NOMO-1 treated with dmso at 0.1 percent for 144 hours (cell line): ENCODE measurements at regions not wholly inside any gene's neighbourhood (a gene's known extent, or its start where the extent isn't known, plus 50 kb on each side); places are given as distances from the start of the nearest gene placed in this dataset.
"Not testable (repeated sequence)": the region's sequence is repeated elsewhere in the genome, so short reads cannot be mapped to it uniquely, and the experiment has no call there.

ENCODE experiments used
- DNase-seq: peaks from one replicate; lab custom pipeline; 2025; ENCODE audit not compliant: unreplicated experiment; lab: John Stamatoyannopoulos, UW

DNA sequence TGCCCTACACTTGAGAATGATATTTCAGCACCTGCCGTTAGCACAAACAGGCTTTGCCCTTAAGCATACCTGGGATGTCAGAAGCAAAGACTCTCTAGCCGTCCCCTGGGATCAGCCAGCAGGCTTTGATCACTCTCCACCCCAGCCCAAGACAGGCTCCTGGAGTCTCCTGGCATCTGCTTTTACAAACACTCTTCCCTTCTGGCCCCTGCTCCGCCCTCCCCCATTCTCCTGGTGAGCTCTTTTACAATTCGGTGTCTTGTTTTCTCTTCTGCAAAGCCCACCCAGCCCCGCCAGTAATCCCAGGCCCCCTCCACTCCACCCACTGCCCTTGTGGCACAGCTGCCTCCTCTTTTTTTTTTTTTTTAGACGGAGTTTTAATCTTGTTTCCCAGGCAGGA, 50.4 kb downstream of the KATNIP start:
- DNase-seq = no peak

DNA sequence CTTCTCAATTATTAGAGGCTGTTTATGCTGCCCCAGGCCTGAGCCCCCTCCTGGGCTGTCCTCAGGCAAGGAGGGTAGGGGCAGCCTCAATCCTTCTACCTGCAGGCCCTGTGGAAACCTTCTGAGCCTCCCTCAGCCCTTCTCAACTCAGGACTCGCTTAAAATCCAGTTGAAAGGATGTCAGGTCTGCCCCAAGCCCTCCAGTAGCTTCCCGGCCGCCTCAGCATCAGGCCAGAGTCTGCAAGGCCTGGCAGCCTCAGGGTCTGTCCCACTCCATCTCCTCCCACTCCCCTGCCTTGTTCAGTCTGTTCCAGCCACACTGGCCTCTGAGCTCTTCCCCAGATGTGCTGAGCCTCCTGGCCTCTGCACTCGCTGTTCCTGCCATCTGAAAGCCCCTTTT, 52.2 kb downstream of the KATNIP start:
- DNase-seq = no peak

- DNase-seq = not testable (repeated sequence)
These were observed 55.7 kb downstream of the KATNIP start for GRCh38 chr16:27605500-27606106.

GRCh38 chr16:27611340-27611739, 61.4 kb downstream of the KATNIP start:
- no peak for DNase-seq

DNA sequence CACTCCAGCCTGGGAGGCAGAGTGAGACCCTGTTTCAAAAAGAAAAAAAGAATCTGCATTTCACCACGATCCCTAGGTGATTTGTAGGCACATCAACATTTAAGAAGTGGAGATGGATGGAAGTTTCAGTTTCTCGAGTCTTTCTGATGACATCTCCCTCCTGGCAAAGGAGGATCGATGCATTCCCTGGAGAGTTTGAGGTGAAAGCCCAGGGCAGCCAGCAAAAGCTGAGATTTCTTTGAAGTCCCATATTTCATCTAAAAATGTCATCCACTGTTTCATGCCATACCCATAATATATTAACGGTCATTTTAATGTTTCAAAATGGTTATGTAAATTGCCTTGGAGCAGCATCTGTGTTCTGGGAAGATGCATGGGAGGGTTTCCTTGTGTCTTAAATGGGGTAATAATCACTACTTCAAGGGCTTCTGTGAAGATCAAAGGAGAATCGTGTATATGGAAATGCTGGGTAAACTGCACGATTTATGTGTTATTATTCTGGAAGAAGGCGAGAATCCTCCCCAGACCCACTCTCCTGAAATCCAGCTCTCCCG, 63.4 kb downstream of the KATNIP start:
- no peak for DNase-seq

- DNase-seq = no peak
These were observed 67.7 kb downstream of the KATNIP start for GRCh38 chr16:27617665-27618064.

GRCh38 chr16:27618165-27618564, 68.2 kb downstream of the KATNIP start:
- DNase-seq = no peak

GRCh38 chr16:27618606-27619327, 68.8 kb downstream of the KATNIP start:
- no peak for DNase-seq

DNA sequence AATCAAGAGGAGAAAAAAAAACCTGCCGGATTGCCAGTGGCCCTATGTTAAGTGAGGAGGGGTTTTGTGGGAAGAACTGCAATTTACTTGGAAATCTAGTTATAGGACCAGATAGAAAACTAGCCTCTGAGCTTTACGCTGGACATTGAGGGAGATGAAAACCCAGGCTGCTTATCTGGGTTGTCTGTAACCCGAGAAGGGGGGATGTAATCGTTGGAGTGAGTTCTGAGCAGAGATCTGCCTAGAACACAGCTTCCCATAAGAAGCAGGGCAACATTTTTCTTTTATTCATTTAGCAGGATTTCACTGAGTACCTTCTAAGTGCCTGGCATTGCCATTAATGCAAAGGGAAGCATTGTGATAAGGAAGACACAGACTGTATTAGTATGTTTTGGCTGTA, 70.6 kb downstream of the KATNIP start:
- DNase-seq = no peak

DNA sequence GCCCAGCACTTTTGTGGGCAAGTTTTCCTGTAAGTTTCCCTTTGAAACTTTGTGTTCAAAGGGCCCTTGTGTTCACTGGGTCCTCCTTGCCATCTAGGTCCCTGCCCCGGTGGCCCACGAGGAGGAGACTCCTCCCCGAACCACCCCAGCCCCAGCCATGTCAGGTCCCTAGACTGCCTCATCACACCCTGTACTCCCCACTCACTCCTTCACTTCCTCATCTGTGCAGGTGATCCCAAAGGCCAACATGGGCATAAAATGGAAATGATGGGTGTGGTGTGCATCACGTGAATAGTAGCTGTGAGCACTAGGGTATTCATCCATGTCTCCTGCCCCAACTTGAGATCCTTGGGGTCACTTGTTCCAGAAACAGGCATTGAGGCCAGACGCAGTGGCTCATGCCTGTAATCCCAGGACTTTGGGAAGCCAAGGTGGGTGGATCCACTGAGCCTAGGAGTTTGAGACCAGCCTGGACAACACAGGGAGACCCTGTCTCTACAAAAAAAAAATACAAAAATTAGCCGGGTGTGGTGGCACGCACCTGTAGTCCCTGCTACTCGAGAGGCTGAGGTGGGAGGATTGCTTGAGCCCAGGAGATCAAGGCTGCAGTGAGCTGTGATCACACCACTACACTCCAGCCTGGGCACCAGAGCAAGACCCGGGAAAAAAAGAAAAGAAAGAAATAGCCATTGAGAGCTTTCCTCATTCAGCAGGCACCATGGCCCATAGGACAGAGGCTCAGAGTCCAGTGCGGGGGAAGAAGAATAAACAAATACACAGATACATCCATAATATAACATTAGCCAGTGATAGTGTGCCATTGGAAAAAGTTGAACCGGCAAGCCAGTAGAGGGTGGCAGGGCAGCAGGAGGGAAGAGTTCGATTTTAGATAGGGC, 74.5 kb downstream of the KATNIP start:
- DNase-seq = no peak

GRCh38 chr16:27625050-27625697, 75.2 kb downstream of the KATNIP start:
- DNase-seq = no peak

DNA sequence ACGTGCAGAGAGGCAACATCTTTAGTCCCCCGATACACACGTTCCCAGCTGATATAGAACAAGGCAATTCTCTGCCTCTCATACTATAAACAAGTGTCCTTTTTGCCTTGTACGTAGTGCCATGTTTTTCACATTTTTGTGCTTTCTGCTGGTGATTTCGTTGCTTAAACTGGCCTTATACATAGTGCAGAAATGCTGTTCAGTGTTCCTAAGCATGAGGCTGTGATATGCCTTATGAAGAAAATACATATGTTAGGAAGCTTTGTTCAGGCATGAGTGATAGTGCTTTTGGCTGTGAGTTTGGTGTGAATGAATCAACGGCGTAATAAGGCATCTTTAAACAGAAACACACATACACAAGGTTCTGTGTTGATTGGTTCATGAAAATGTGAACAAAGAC, 77.2 kb downstream of the KATNIP start:
- DNase-seq = no peak

DNA sequence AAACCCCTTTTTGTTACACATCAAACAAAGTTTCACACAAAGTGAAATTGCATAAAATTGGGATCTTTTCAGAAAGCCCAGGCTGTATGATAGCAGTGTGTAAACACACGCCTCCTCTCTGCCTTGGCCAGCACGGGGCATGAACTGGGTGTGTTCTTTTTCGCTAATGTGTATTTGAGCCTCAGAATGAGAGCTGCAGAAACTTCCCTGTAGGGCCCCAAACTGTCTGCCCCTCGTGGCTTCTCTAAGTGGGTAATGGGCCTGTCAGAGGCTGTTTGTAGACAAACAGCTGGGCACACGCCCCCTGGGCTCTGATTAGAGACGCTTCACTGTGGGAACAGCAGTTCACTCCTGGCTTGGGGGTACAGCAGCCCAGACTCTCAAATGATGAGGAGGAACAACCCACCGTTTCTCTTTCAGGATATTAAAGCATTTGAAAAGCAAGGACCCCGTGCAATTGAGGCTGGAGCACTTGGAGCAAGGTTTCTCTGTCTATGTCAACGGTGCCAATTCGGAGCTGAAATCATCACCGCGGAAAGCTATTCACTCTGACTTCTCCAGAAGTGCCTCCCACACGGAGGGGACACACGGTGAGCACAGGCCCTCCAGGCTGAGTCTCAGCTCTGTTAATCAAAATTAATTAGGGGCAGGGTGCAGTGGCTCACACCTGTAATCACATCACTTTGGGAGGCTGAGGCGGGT, 78.4 kb downstream of the KATNIP start:
- no peak for DNase-seq

DNA sequence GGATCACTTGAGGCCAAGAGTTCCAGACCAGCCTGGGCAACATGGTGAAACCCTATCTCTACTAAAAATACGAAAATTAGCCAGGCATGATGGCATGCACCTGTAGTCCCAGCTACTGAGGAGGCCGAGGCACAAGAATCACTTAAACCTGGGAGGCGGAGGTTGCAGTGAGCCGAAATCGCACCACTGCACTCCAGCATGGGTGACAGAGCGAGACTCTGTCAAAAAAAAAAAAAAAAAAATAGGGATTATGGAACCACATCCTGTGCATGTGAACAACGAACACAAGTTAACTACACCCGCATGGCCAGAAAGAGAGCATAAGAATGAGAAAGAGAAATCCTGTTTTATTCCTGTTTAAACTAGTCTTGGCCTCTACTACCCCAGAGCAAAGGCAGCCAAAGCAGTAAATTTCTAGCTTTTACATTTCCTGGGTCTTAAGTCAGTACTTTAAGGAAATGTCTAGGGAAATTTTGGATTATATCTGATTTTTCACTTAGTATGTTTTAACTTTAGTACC, 79.1 kb downstream of the KATNIP start:
- DNase-seq = not testable (repeated sequence)

GRCh38 chr16:27632216-27632615, 82.3 kb downstream of the KATNIP start:
- no peak for DNase-seq

DNA sequence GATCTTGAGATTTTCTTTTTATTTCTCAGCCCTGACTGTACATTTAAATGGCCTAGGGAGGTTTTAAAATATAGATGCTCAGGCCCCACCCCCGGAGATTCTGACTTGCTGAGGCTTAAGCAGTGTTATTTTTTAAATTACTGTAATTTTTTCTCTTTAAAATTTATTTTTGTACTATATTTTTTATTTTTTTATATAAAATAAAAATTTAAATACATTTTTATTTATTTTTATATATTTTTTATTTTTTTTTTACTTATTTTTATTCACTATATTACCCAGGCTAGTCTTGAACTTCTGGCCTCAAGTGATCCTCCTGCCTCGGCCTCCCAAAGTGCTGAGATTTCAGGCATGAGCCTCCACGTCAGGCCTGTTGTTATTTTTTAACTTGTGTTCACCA, 83.3 kb downstream of the KATNIP start:
- no peak for DNase-seq

DNA sequence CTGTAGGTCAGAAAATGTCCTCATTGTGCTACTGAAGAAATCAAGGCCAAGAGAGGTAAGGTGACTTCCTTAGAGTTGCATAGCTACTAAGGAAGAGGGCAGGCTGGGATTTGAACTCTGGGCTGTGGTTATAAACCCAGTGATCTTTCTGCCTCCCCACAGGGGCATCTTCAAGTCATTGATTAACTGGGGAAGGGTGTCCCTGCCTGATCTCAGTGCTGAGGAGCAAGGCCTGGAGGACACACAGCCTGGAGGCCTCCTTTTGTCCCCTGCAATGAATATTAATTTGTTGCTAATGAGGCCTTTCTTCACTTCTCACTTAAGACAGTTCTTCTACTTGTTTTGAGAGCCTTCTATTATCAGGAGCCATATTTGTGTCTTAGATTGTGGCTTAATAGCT, 83.8 kb downstream of the KATNIP start:
- DNase-seq = no peak

GRCh38 chr16:27634779-27635178, 84.8 kb downstream of the KATNIP start:
- DNase-seq = no peak

GRCh38 chr16:27636453-27637240, 86.7 kb downstream of the KATNIP start:
- DNase-seq = no peak
